ENCODE measurements at regions not wholly inside any gene's neighbourhood (a gene's known extent, or its start where the extent isn't known, plus 50 kb on each side); places are given as distances from the start of the nearest gene placed in this dataset.
"Not testable (repeated sequence)": the region's sequence is repeated elsewhere in the genome, so short reads cannot be mapped to it uniquely, and the experiment has no call there.

DNA sequence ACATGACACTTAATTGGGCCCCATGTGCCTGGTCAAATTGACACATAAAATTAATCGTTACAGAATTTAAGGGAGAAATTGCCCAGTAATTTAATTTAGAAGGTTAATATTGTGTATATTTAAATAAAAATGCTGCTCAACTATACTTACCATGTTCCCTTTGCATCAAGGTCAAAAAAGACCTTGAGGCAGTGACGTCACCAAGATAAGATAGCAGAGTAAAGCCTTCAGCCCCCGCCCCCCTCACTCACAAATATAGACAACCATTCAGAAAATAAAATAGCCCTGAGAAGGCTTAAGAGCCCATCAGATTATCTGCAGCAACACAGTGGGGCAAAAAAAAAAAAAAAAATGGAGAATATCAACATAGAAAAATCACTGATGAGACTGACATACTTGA lies 785.7 kb downstream of the CCDC85A start:
- DNase-seq, result no peak

GRCh38 chr2:56971383-56971974 lies 787.7 kb downstream of the CCDC85A start:
- no peak for DNase-seq

DNA sequence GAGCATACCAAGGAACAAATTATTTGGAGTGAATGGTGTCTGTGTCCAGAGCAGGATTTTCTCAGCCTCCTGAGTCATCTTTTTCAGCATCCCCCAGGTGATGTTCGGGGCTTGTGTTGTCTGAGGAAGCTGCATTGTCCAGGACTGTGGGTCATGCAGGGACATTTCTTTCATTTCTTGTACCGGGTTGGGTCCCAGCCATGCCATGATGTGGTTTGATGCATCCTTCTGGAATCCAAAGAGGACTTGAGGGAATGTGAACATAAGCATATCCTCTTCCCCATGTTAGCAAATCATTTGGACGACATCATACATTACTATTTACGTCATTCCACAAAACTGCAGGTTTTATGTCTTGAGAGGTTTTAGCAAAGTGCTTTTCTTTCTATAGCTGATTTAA lies 797.8 kb downstream of the CCDC85A start:
- no peak for DNase-seq

DNA sequence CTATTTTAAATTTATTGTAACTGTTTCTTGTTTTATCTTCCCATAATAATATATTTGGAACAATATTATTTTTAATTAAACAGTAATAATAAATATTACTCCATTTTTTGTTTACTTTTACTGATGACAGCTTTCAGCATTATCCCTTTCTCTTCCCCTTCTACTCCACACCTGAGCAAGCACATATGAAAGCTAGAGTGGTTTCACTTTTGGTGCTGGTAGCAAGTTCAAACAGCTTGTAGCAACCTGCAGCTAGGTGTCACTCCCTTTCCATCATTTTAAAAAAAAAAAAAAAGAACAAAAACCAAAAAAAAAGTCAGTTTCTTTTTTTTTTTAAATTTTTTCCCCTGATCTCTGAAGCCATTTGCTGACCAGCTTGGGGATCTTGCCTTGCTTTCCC lies 801.8 kb downstream of the CCDC85A start:
- DNase-seq, result no peak

- no peak for DNase-seq
Measured at GRCh38 chr2:57022496-57022895, 838.7 kb downstream of the CCDC85A start.

- DNase-seq, result no peak
Measured at GRCh38 chr2:57044931-57045635, 861.3 kb downstream of the CCDC85A start.

DNA sequence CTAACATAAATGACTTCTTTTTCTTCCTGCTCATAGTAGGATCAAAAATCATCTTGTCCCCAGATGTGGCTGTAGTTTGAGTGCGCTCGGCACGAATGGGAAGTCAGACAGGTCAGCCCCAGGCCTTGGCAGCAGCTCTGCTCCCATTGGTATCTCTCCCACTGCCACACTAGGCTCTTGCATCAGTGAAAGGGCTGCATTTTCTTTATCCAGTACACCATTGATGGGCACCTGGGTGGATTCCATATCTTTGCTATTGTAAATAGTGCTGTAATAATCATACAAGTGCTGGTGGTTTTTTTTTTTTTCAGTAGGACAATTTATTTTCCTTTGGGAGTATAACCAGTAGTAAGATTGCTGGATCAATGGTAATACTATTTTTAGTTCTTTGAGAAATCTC lies 865.5 kb downstream of the CCDC85A start:
- no peak for DNase-seq

DNA sequence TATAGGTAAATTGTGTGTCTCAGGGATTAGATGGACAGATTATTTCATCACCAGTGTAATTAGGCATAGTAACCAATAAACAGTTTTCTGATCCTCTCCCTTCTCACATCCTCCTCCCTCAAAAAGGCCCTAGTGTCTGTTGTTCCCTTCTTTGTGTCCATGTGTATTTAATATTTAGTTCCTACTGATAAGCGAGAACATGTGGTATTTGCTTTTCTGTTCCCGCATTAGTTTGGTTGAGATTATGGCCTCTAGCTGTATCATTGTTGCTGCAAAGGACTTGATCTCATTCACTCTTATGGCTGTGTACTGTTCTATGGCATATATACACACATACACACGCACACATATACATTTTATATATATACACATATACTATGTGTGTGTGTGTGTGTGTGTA lies 866.2 kb downstream of the CCDC85A start:
- DNase-seq, result no peak

DNA sequence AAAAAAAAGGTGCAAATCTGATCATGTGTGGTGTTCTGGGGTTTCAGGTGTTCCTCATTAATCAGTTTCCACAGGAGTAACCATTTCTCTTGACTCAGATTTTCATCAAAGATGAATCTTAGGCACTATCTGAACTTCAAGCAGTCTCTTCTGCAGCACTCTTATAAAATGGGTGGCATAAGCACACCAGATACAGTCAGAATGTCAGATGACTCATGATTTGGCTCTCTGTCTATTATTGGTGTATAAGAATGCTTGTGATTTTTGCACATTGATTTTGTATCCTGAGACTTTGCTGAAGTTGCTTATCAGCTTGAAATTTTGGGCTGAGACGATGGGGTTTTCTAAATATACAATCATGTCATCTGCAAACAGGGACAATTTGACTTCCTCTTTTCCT lies 882.5 kb downstream of the CCDC85A start:
- DNase-seq, result not testable (repeated sequence)

- DNase-seq, result no peak
Measured at GRCh38 chr2:57075226-57075625, 891.4 kb downstream of the CCDC85A start.

DNA sequence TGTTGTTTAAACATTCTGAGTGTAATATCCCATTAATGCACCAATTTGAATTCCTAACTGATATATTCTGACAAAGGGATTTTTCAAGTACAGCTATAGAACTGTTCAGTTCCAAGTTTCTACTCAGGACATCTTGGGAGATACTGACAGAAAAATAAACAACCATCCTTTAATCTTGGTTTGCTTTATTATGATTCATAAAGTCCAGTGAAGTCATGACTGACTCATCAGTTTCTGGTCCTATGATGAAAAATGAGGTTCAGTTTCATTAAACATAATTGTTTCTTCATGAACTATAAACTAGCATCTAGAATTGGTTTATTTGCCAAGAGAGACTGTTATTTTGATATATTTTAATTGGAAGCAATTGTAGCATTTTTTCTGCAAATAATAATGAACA lies 896.2 kb downstream of the CCDC85A start:
- DNase-seq, result no peak

- no peak for DNase-seq
Measured at GRCh38 chr2:57084697-57085281, 901.0 kb downstream of the CCDC85A start.

GRCh38 chr2:57093020-57093419 lies 909.2 kb downstream of the CCDC85A start:
- no peak for DNase-seq

DNA sequence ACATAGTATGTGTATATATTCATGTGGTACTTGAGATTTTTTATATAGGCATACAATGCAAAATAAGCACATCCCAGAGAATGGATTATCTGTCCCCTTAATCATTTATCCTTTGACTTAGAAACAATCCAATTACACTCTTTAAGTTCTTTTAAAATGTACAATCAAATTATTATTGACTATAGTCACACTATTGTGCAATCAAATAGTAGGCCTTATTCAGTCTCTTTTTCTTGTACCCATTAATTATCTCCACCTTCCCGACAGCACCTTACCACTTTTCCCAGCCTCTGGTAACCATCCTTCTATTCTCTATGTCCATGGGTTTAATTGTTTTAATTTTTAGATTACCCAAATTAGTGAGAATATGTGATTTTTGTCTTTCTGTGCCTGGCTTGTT lies 914.1 kb downstream of the CCDC85A start:
- no peak for DNase-seq

- DNase-seq, result no peak
Measured at GRCh38 chr2:57100436-57100835, 916.6 kb downstream of the CCDC85A start.

GRCh38 chr2:57105694-57106093 lies 921.9 kb downstream of the CCDC85A start:
- no peak for DNase-seq

DNA sequence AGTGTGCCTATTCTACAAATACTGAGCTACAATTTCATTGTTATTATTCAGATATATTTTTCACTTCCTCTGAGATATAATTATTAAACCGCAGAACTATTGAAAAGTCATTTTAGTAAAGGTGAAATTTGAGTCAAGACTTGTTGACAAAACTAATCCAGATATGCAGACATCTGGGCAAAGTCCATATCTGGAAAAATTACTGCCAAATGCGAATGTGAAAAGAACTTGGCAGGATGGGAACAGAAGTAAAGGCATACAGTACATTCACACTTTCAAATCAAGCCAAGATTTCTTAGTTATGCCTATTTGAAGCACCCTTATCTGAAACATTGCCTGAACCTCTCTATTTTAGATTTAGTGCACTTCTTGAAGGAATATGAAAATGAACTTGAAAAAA lies 923.6 kb downstream of the CCDC85A start:
- DNase-seq, result no peak

DNA sequence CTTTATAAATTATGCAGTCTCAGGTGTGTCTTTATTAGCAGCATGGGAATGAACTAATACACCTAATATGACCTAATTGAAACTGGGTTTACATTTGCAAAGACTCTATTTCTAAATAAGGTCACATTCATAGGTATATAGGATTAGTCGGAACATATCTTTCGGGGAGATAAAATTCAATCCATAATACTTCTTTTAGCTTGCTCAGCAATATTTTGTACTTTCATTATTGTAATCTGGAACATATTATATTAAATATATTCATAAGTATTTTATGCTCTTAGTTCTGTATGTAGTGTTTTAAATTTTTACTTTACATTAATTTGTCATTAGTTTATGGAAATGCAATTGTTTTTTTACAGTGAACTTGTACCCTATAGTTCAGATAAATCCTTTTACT lies 927.7 kb downstream of the CCDC85A start:
- DNase-seq, result no peak

- no peak for DNase-seq
Measured at GRCh38 chr2:57119141-57119540, 927.5 kb upstream of the VRK2 start.

DNA sequence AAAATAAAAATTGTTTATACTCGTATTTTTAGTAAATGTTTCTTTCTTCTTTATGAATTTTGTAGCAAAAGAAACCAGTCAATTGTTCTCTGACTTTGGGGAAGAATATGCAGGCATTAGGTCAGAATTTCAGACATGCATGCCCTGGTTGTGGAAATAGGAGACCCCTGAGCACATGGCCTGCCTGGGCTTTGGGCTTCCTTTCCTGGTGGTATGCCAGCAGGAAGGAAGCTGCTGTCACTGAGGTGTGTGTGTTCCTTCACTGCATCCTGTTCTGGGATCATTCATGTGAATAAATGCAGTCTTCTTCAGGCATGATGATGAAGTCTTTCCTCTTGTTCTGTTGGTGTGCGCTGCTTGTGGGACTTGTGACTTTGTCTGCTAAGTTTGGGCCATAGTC lies 920.2 kb upstream of the VRK2 start:
- no peak for DNase-seq

DNA sequence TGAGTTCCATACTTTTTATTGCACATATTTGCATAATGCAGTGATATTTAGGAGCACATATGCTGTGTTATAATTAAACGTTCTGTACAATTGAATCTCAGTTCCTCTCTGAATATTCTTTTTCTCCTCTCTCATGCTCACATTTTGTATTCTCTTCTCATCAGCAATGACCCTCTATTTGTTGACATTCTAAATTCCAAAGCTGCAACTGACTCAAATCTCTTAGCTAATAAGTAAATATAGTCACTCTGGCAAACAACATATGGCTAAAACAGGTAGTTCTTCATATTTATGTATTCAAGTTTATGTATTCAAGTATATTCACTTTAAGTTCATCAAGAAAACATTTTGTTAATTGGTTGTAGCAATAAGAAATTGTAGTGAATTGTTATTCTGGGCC lies 907.4 kb upstream of the VRK2 start:
- DNase-seq, result no peak

GRCh38 chr2:57141269-57141668 lies 905.3 kb upstream of the VRK2 start:
- DNase-seq, result no peak

- DNase-seq, result no peak
Measured at GRCh38 chr2:57146951-57147350, 899.7 kb upstream of the VRK2 start.

Data from amygdala (tissue), 56 donors.